Hepatocyte (in vitro differentiated cells): ENCODE measurements at regions not wholly inside any gene's neighbourhood (a gene's known extent, or its start where the extent isn't known, plus 50 kb on each side); places are given as distances from the start of the nearest gene placed in this dataset.

ENCODE experiments used
- DNase-seq: peaks from one replicate; pipeline ENCODE4 v3.0.0-alpha.2; 2016; ENCODE audit warnings: low spot score
- H2AFZ ChIP-seq: fragments of 200-600 bp; sonication (generic); 2 replicates; pipeline ENCODE4 v1.6.0; 2016; ENCODE audit warnings: antibody characterized with exemption, mild to moderate bottlenecking
- H3K27ac ChIP-seq: fragments of 200-600 bp; sonication (generic); 2 replicates; pipeline ENCODE4 v1.5.1; 2016; ENCODE audit warnings: mild to moderate bottlenecking
- H3K27me3 ChIP-seq: fragments of 200-600 bp; sonication (generic); 2 replicates; pipeline ENCODE4 v1.6.1; 2016
- H3K36me3 ChIP-seq: fragments of 200-600 bp; sonication (generic); replicated peaks from 2 replicates; pipeline ENCODE4 v1.5.1; 2016; ENCODE audit warnings: low read depth; ENCODE audit not compliant: insufficient read depth
- H3K4me1 ChIP-seq: fragments of 200-600 bp; sonication (generic); 2 replicates; pipeline ENCODE4 v1.5.1; 2016; ENCODE audit warnings: mild to moderate bottlenecking, moderate library complexity; ENCODE audit not compliant: insufficient read depth
- H3K4me2 ChIP-seq: fragments of 200-600 bp; sonication (generic); 2 replicates; pipeline ENCODE4 v1.6.0; 2016
- H3K4me3 ChIP-seq: fragments of 200-600 bp; sonication (generic); 2 replicates; pipeline ENCODE4 v1.5.1; 2016; ENCODE audit warnings: mild to moderate bottlenecking
- H3K79me2 ChIP-seq: fragments of 200-600 bp; sonication (generic); 2 replicates; pipeline ENCODE4 v1.6.0; 2017; ENCODE audit warnings: mild to moderate bottlenecking
- H3K9me2 ChIP-seq: fragments of 200-600 bp; sonication (generic); replicated peaks from 2 replicates; pipeline ENCODE4 v1.6.0; 2017; ENCODE audit warnings: mild to moderate bottlenecking; ENCODE audit not compliant: insufficient read depth
- H3K9me3 ChIP-seq: fragments of 200-600 bp; sonication (generic); 2 replicates; pipeline ENCODE4 v1.5.1; 2016; ENCODE audit warnings: low read depth, mild to moderate bottlenecking
- H4K20me1 ChIP-seq: fragments of 200-600 bp; sonication (generic); 2 replicates; pipeline ENCODE4 v1.6.0; 2016; ENCODE audit warnings: mild to moderate bottlenecking; ENCODE audit not compliant: insufficient read depth, poor library complexity, severe bottlenecking
- CTCF ChIP-seq: fragments of 200-600 bp; sonication (generic); IDR thresholded peaks from 2 replicates; pipeline ENCODE4 v1.5.1; 2016; ENCODE audit warnings: antibody characterized with exemption, mild to moderate bottlenecking; ENCODE audit not compliant: poor library complexity
- EZH2 ChIP-seq: fragments of 200-600 bp; sonication (generic); IDR thresholded peaks from 2 replicates; pipeline ENCODE4 v1.6.1; 2016; ENCODE audit warnings: antibody characterized with exemption, mild to moderate bottlenecking, borderline replicate concordance
- EZH2phosphoT487 ChIP-seq: fragments of 200-600 bp; sonication (generic); IDR thresholded peaks from one replicate; pipeline ENCODE4 v1.6.1; 2018; ENCODE audit warnings: antibody characterized with exemption, mild to moderate bottlenecking, low read depth, moderate library complexity; ENCODE audit not compliant: unreplicated experiment, severe bottlenecking
- WGBS: methylation state at CpG from one replicate; pipeline ENCODE4 v1.1.6; 2016; ENCODE audit warnings: low lambda C conversion rate; ENCODE audit errors: missing lambda C conversion rate; 5-methylcytosine and 5-hydroxymethylcytosine counted together

- Histone ChIP-seq H3K4me3 (no peak overlapping the region), H3K9me3 (no peaks in the 10 kb centered on the region), H4K20me1 (no peaks in the 10 kb centered on the region), H3K27ac (no peak overlapping the region), H3K27me3 (no peaks in the 10 kb centered on the region), H2AFZ (no peak overlapping the region), H3K79me2 (no peaks in the 10 kb centered on the region), H3K4me2 (no peak overlapping the region), H3K4me1 (peaks cover 17% of the 10 kb centered on the region), H3K36me3 (no peaks in the 10 kb centered on the region), H3K9me2 (no peaks in the 10 kb centered on the region)
- no peak for TF ChIP-seq EZH2
- WGBS, result 58% methylated on average over 5 of the region's 8 CpGs
- DNase-seq, result no peak
These were observed 76.7 kb upstream of the PKDCC start for GRCh38 chr2:41970988-41971660.

GRCh38 chr2:41972179-41972578 is 75.6 kb upstream of the PKDCC start:
- Histone ChIP-seq H3K27me3 (no peaks in the 10 kb centered on the region), H2AFZ (no peak overlapping the region), H3K9me3 (no peaks in the 10 kb centered on the region), H3K4me2 (no peak overlapping the region), H3K9me2 (no peaks in the 10 kb centered on the region), H3K4me3 (no peak overlapping the region), H4K20me1 (no peaks in the 10 kb centered on the region), H3K79me2 (no peaks in the 10 kb centered on the region), H3K4me1 (peaks cover 8% of the 10 kb centered on the region), H3K36me3 (no peaks in the 10 kb centered on the region), H3K27ac (no peak overlapping the region)
- DNase-seq, result no peak
- TF ChIP-seq EZH2 (no peak), EZH2phosphoT487 (no peak), CTCF (no peak)
- 100% methylated on average over 2 of the region's 2 CpGs for WGBS

DNA sequence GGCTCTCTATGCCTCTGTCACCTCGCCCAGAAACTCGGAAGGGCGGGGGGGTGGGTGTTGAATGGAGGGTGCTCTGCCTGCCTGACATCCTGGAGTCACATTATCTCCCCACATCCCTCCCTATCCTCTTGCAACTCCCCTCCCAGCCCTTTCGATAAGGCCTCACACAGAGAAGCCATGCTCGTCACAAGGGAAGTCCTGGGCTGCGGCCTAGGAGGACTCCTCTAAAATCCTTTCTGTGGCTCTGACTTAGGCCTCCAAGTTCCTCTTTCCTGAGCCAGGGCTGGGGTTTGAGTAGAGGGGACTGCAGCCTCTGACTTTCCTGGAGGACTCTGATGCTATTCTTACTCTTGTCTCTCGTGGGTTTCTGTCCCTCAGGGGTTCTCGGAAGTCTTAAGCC is 75.0 kb upstream of the PKDCC start:
- WGBS, result 93% methylated on average over 7 of the region's 8 CpGs
- Histone ChIP-seq H3K4me3 (no peak overlapping the region), H3K27me3 (no peaks in the 10 kb centered on the region), H3K4me2 (no peak overlapping the region), H3K9me3 (no peaks in the 10 kb centered on the region), H3K9me2 (no peaks in the 10 kb centered on the region), H3K4me1 (peaks cover 3% of the 10 kb centered on the region), H2AFZ (no peak overlapping the region), H3K27ac (no peak overlapping the region), H4K20me1 (no peaks in the 10 kb centered on the region), H3K79me2 (no peaks in the 10 kb centered on the region), H3K36me3 (no peaks in the 10 kb centered on the region)
- TF ChIP-seq EZH2phosphoT487 (no peak), EZH2 (no peak), CTCF (no peak)
- DNase-seq, result no peak

DNA sequence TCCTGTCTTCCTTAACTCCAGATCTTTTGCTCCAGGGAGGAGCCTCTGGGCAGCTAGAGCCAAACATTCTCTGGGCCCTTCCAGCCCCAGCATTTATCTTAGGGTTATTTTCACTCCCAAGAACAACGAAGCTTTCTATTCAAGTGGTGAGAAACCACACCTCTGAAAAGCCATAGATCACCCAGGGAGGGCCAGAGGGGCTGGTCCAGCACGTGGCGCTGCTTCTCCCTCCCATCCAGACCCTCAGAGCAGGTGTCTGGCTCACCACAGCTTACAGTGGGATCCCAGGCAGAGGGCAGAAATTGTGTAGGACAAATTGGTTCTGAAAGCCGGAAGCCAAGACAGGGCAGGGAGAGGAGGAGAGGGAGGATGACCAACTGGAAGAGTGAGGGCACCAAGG is 74.0 kb upstream of the PKDCC start:
- H3K9me3 ChIP-seq, result no peaks in the 10 kb centered on the region
- H3K27ac ChIP-seq, result no peak overlapping the region
- H3K9me2 ChIP-seq, result no peaks in the 10 kb centered on the region
- peaks cover 3% of the 10 kb centered on the region for H3K4me1 ChIP-seq
- TF ChIP-seq CTCF (no peak), EZH2phosphoT487 (no peak), EZH2 (no peak)
- WGBS, result 72% methylated on average over 4 of the region's 4 CpGs
- H3K27me3 ChIP-seq, result no peaks in the 10 kb centered on the region
- H3K36me3 ChIP-seq, result no peaks in the 10 kb centered on the region
- no peaks in the 10 kb centered on the region for H3K79me2 ChIP-seq
- H3K4me2 ChIP-seq, result no peak overlapping the region
- no peak overlapping the region for H3K4me3 ChIP-seq
- no peak overlapping the region for H2AFZ ChIP-seq
- no peak for DNase-seq
- H4K20me1 ChIP-seq, result no peaks in the 10 kb centered on the region
